Panc1 (cell line): ENCODE measurements at regions not wholly inside any gene's neighbourhood (a gene's known extent, or its start where the extent isn't known, plus 50 kb on each side); places are given as distances from the start of the nearest gene placed in this dataset.

ENCODE experiments used
- ATAC-seq: fragments of 200-7000 bp; cut with Tn5 transposase; 2 replicates; pipeline ENCODE4 v1.9.1; 2020; ENCODE audit warnings: mild to moderate bottlenecking, moderate library complexity
- BruUV-seq: library from RNA; stranded (reverse); fragments of 400-500 nt; replicated peaks from 2 replicates; lab custom pipeline; 2021; lab: Mats Ljungman, UMichigan
- CTCF ChIA-PET: fragments of 300-600 bp; sonication (Branson Sonifier 250); formaldehyde crosslinking; loops from one replicate; lab custom pipeline; 2022; ENCODE audit warnings: antibody characterized with exemption; lab: Charles Lee
- POLR2A ChIA-PET: fragments of 300-600 bp; sonication (Branson Sonifier 250); formaldehyde crosslinking; loops from one replicate; lab custom pipeline; 2022; ENCODE audit warnings: antibody characterized with exemption; lab: Charles Lee
- DNase-seq: peaks from one replicate; pipeline ENCODE4 v3.0.0-alpha.2; 2010; ENCODE audit warnings: low read depth, low spot score
- H3K27ac ChIP-seq: 2 replicates; pipeline ENCODE4 v1.5.1; 2011; ENCODE audit warnings: mild to moderate bottlenecking, low read length, inconsistent platforms
- H3K27me3 ChIP-seq: fragments of 200-500 bp; sonication (Bioruptor generic); 2 replicates; pipeline ENCODE4 v1.6.0; 2014; ENCODE audit warnings: low read length, inconsistent platforms; ENCODE audit not compliant: control insufficient read depth, insufficient read depth
- H3K36me3 ChIP-seq: fragments of 200-500 bp; sonication (Bioruptor generic); 2 replicates; pipeline ENCODE4 v1.5.1; 2014; ENCODE audit warnings: inconsistent platforms, mild to moderate bottlenecking, low read length, moderate library complexity; ENCODE audit not compliant: control insufficient read depth, insufficient read depth
- H3K4me1 ChIP-seq: 2 replicates; pipeline ENCODE4 v1.5.1; 2011; ENCODE audit warnings: inconsistent platforms, mild to moderate bottlenecking, low read length, moderate library complexity; ENCODE audit not compliant: control insufficient read depth, insufficient read depth
- H3K4me3 ChIP-seq, 2 experiments: 2 replicates each; pipeline ENCODE4 v1.5.1; 2011 to 2012; ENCODE audit warnings: low read depth in 2 of 2, low read length in 2 of 2, mild to moderate bottlenecking in 2 of 2, inconsistent platforms in 1 of 2, moderate library complexity in 1 of 2
- H3K9me3 ChIP-seq: fragments of 200-500 bp; sonication (Bioruptor generic); 2 replicates; pipeline ENCODE4 v1.5.1; 2014; ENCODE audit warnings: low read depth, mild to moderate bottlenecking, inconsistent platforms, low read length, moderate library complexity; ENCODE audit not compliant: control insufficient read depth, insufficient read depth
- CTCF ChIP-seq: fragments of 450-650 bp; IDR thresholded peaks from 2 replicates; pipeline ENCODE4 v1.5.1; 2017; ENCODE audit warnings: mild to moderate bottlenecking
- POLR2AphosphoS5 ChIP-seq: IDR thresholded peaks from 2 replicates; pipeline ENCODE4 v1.6.1; 2012; ENCODE audit warnings: mild to moderate bottlenecking, low read depth, low read length, moderate library complexity
- REST ChIP-seq, 2 experiments: IDR thresholded peaks; 2 replicates each; pipeline ENCODE4 v1.6.1; 2011 to 2012; ENCODE audit warnings: low read depth in 2 of 2, control low read depth in 1 of 2, low read length in 1 of 2, mild to moderate bottlenecking in 1 of 2, moderate library complexity in 1 of 2; ENCODE audit not compliant: insufficient read depth in 1 of 2
- SIN3A ChIP-seq: IDR thresholded peaks from 2 replicates; pipeline ENCODE4 v1.6.1; 2012; ENCODE audit warnings: low read depth, mild to moderate bottlenecking, low read length, moderate library complexity, borderline replicate concordance; ENCODE audit not compliant: insufficient read depth
- TCF7L2 ChIP-seq: IDR thresholded peaks from 2 replicates; pipeline ENCODE4 v1.6.1; 2011; ENCODE audit warnings: mild to moderate bottlenecking, low read depth, low read length, inconsistent platforms
- in situ Hi-C: cut with HindIII; loops from 2 replicates; pipeline ENCODE4 v1.10.0; 2016; ENCODE audit warnings: low sequenced_read_pairs, low pct_unique_long_range_greater_than_20kb
- intact Hi-C: fragments of 100-400 bp; cut with micrococcal nuclease; formaldehyde crosslinking; loops from one replicate; pipeline ENCODE4 v1.10.0; 2022; ENCODE audit not compliant: unreplicated experiment

- TF ChIP-seq SIN3A: no peak
- no peak for TF ChIP-seq TCF7L2
- no peak for TF ChIP-seq CTCF
- TF ChIP-seq POLR2AphosphoS5: no peak
- TF ChIP-seq REST (IDR thresholded peaks at IDR 0.05; ENCODE audit: insufficient read depth in 1 of 2, low read depth in 2 of 2, low read length in 1 of 2): no peak
- H3K4me3 ChIP-seq: peak overlapping the region; percentile 26 to 56
- POLR2A ChIA-PET: interaction anchor here (1.1 kb wide), 1 partner anchor 14 kb away, joined by 5 read pairs; no protein-coding TSS in a partner anchor
- intact Hi-C loops: no loop called here
- peak; percentile 13 for DNase-seq
- no TSS peak for BruUV-seq
- H3K36me3 ChIP-seq: no peaks in the 10 kb centered on the region
- ATAC-seq: peak; percentile 94
- CTCF ChIA-PET: no interaction called here
- no peaks in the 10 kb centered on the region for H3K27me3 ChIP-seq
- peaks cover 2% of the 10 kb centered on the region; the same call in 1 of the 2 replicates for H3K4me1 ChIP-seq
- peak overlapping the region; percentile 97 for H3K27ac ChIP-seq
- H3K9me3 ChIP-seq: peaks cover 7% of the 10 kb centered on the region; the same call in 1 of the 2 replicates
- in situ Hi-C loops: no loop called here
These were observed 193.6 kb downstream of the KCNRG start for GRCh38 chr13:50208826-50209335.

- peaks cover 2% of the 10 kb centered on the region; the same call in 1 of the 2 replicates for H3K4me1 ChIP-seq
- ChIA-PET POLR2A (no interaction called here), CTCF (no interaction called here)
- no peak for TF ChIP-seq REST (IDR thresholded peaks at IDR 0.05; ENCODE audit: insufficient read depth in 1 of 2, low read depth in 2 of 2, low read length in 1 of 2)
- TF ChIP-seq CTCF: no peak
- TF ChIP-seq POLR2AphosphoS5: no peak
- TF ChIP-seq TCF7L2: no peak
- intact Hi-C loops (no loop called here), in situ Hi-C loops (no loop called here)
- H3K4me3 ChIP-seq: 0 out of 4 replicates have a peak overlapping the region, but pooled peaks of 1 of the 2 experiments have one; percentile 26
- no peaks in the 10 kb centered on the region for H3K36me3 ChIP-seq
- DNase-seq (no peak), ATAC-seq (no peak)
- H3K27me3 ChIP-seq: no peaks in the 10 kb centered on the region
- H3K9me3 ChIP-seq: peaks cover 11% of the 10 kb centered on the region; the same call in 1 of the 2 replicates
- peak overlapping the region; percentile 97; the same call in 1 of the 2 replicates for H3K27ac ChIP-seq
- BruUV-seq: no TSS peak
These were observed 194.4 kb downstream of the KCNRG start for GRCh38 chr13:50209631-50210030.
